Panc1 (cell line): ENCODE measurements at regions not wholly inside any gene's neighbourhood (a gene's known extent, or its start where the extent isn't known, plus 50 kb on each side); places are given as distances from the start of the nearest gene placed in this dataset.

Experiments used
- CTCF ChIP-seq: fragments of 450-650 bp; IDR thresholded peaks from 2 replicates; pipeline ENCODE4 v1.5.1; 2017; ENCODE audit warnings: mild to moderate bottlenecking
- POLR2AphosphoS5 ChIP-seq: IDR thresholded peaks from 2 replicates; pipeline ENCODE4 v1.6.1; 2012; ENCODE audit warnings: mild to moderate bottlenecking, low read depth, low read length, moderate library complexity
- TF ChIP-seq, protein P1 (sequence below), 2 experiments: IDR thresholded peaks; 2 replicates each; pipeline ENCODE4 v1.6.1; 2011 to 2012; ENCODE audit warnings: low read depth in 2 of 2, control low read depth in 1 of 2, low read length in 1 of 2, mild to moderate bottlenecking in 1 of 2, moderate library complexity in 1 of 2; ENCODE audit not compliant: insufficient read depth in 1 of 2

GRCh38 chr3:6714962-6715361 lies 146.0 kb upstream of the GRM7 start:
- TF ChIP-seq CTCF: no peak
- no peak for TF ChIP-seq POLR2AphosphoS5
- TF ChIP-seq, protein P1, sequence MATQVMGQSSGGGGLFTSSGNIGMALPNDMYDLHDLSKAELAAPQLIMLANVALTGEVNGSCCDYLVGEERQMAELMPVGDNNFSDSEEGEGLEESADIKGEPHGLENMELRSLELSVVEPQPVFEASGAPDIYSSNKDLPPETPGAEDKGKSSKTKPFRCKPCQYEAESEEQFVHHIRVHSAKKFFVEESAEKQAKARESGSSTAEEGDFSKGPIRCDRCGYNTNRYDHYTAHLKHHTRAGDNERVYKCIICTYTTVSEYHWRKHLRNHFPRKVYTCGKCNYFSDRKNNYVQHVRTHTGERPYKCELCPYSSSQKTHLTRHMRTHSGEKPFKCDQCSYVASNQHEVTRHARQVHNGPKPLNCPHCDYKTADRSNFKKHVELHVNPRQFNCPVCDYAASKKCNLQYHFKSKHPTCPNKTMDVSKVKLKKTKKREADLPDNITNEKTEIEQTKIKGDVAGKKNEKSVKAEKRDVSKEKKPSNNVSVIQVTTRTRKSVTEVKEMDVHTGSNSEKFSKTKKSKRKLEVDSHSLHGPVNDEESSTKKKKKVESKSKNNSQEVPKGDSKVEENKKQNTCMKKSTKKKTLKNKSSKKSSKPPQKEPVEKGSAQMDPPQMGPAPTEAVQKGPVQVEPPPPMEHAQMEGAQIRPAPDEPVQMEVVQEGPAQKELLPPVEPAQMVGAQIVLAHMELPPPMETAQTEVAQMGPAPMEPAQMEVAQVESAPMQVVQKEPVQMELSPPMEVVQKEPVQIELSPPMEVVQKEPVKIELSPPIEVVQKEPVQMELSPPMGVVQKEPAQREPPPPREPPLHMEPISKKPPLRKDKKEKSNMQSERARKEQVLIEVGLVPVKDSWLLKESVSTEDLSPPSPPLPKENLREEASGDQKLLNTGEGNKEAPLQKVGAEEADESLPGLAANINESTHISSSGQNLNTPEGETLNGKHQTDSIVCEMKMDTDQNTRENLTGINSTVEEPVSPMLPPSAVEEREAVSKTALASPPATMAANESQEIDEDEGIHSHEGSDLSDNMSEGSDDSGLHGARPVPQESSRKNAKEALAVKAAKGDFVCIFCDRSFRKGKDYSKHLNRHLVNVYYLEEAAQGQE (IDR thresholded peaks at IDR 0.05; ENCODE audit: insufficient read depth in 1 of 2, low read depth in 2 of 2, low read length in 1 of 2): no peak
